Heart right ventricle (tissue), 16 donors: ENCODE measurements at regions not wholly inside any gene's neighbourhood (a gene's known extent, or its start where the extent isn't known, plus 50 kb on each side); places are given as distances from the start of the nearest gene placed in this dataset.

Experiments
- ATAC-seq, 8 donors: fragments of 200-7000 bp; cut with Tn5 transposase; one replicate each; pipeline ENCODE4 v1.9.1; 2020; ENCODE audit warnings: mild to moderate bottlenecking in 8 of 8, moderate library complexity in 8 of 8, moderate number of reproducible peaks in 1 of 8
- DNase-seq, 2 donors: peaks; one replicate each; pipeline ENCODE4 v3.0.0-alpha.2; 2020
- H3K27ac ChIP-seq, 10 donors: fragments of 200-600 bp; sonication (generic) in 2 of 10; one replicate each; pipeline versions ENCODE4 v1.5.0 to v1.8.0; 2020 to 2022; ENCODE audit warnings: mild to moderate bottlenecking in 3 of 10
- H3K27me3 ChIP-seq, 7 donors: fragments of 200-600 bp; one replicate each; pipeline ENCODE4 v1.8.0; 2021 to 2022; ENCODE audit warnings: mild to moderate bottlenecking in 2 of 7
- H3K36me3 ChIP-seq, 9 donors: fragments of 200-600 bp; sonication (generic) in 1 of 9; one replicate each; pipeline versions ENCODE4 v1.5.0 to v1.8.0; 2020 to 2022; ENCODE audit warnings: mild to moderate bottlenecking in 2 of 9
- H3K4me1 ChIP-seq, 9 donors: fragments of 200-600 bp; sonication (generic) in 1 of 9; one replicate each; pipeline versions ENCODE4 v1.5.0 to v1.8.0; 2020 to 2022; ENCODE audit warnings: mild to moderate bottlenecking in 4 of 9
- H3K4me3 ChIP-seq, 10 donors: fragments of 200-600 bp; sonication (generic) in 2 of 10; one replicate each; pipeline versions ENCODE4 v1.5.0 to v1.8.0; 2020 to 2022; ENCODE audit warnings: mild to moderate bottlenecking in 7 of 10, moderate library complexity in 2 of 10
- H3K9me3 ChIP-seq, 11 donors: fragments of 200-600 bp in 10 of 11; sonication (generic) in 2 of 11; one replicate each; pipeline versions ENCODE4 v1.5.0 to v1.8.0; 2013 to 2022; ENCODE audit warnings: mild to moderate bottlenecking in 2 of 11, control low read depth in 1 of 11, moderate library complexity in 1 of 11
- CTCF ChIP-seq, 9 donors: fragments of 200-600 bp; sonication (generic) in 2 of 9; IDR thresholded peaks; one replicate each; pipeline versions ENCODE4 v1.5.0 to v1.8.0; 2021 to 2022; ENCODE audit warnings: antibody characterized with exemption in 9 of 9, mild to moderate bottlenecking in 5 of 9, moderate library complexity in 1 of 9
- WGBS, 2 donors: extraction: QIAGEN DNeasy Blood & Tissue Kit; methylation state at CpG; one replicate each; pipeline ENCODE4 v1.1.7; 2013; ENCODE audit warnings: inconsistent platforms in 1 of 2; 5-methylcytosine and 5-hydroxymethylcytosine counted together
- intact Hi-C, 10 donors: fragments of 100-400 bp; cut with DNase I; formaldehyde crosslinking; loops; one replicate each; pipeline versions ENCODE4 v1.11.1 to v1.14.2; 2022
- donor health status: Arrhythmogenic right ventricular cardiomyopathy.
- donor health status: ischemic (EF 13 %, LVEDD 7.1; RV severe dilation, severe dysfunction).
- donor health status: healthy with polysubstance abuse.
- donor health status: DM: no; HTN: yes; CAD: no.
- donor health status: DM: no; HTN: no; CAD: no.
- donor health status: ischemic (EF 25% LVEDD 6.9; RV normal size, moderate dysfunction).
- donor health status: ischemic (EF 25% LVEDD 5.7; RV mildly dilated, moderate dysfunction).
- donor health status: healthy.
- donor health status: DM: yes; HTN: yes; CAD: no.
- donor health status: Ischemic cardiomyopathy.
- donor health status: ischemic (EF 35%, LVEDD 5.7; RV mildly dilated, moderate dysfunction).
- donor health status: nonischemic (EF 11% LVEDD 7.7; RV severe dilation, severe dysfunction).
- donor health status: DM: yes; HTN: yes; CAD: no.
- donor health status: PGD.
- donor health status: ischemic (EF 29% LVEDD 5.4; RV normal size, mild dysfunction).
- donor health status: nonischemic (EF 23%, LVEDD 6.1; RV moderate dilation, normal function).

DNA sequence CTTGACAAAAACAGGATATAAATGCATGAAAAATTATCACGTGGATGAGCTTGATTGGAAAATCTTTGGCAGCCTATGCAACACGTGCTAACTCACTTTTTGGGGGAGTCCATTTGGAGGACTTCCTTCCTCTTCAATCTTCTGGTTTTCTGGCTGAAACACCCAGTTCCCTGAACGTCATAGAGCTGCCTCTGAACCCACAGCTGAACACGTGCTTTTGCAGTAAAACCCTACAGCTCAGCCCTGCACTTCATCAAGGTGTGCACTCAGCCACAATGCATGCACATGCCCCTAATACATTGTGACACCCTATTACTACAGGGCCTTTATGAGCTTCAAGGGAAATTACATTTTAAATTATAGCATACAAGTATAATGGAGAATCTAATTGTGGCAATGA lies 808.7 kb upstream of the AUTS2 start:
- no peak for ATAC-seq
- WGBS, 2 donors, result 31 to 55% methylated on average over 4 of the region's 4 CpGs
- no peak for TF ChIP-seq CTCF (IDR thresholded peaks at IDR 0.05)

DNA sequence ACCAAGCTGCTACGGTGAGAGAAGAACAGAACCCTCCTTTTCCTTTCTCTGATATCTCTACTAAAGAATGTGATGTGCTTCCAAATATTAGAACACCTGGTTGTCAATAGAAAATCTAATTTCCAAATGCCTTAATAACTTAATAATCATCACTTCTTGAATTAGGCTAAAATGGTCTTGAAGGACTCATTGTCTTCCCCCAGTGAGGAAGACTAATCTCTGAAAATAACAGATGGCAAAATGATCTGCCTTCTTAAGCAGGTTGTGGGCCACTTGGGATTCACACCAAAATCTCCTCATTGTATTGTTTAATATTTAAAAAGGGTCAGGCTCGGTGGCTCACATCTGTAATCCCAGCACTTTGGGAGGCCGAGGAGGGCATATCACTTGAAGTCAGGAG lies 805.9 kb upstream of the AUTS2 start:
- DNase-seq (no peak), ATAC-seq (no peak)
- H3K27me3 ChIP-seq, result no peaks in the 10 kb centered on the region
- intact Hi-C loops, result no loop called here
- 39 to 65% methylated on average over 3 of the region's 3 CpGs for WGBS, 2 donors
- no peaks in the 10 kb centered on the region for H3K36me3 ChIP-seq
- no peak for TF ChIP-seq CTCF (IDR thresholded peaks at IDR 0.05)
- H3K4me3 ChIP-seq, result no peak overlapping the region
- peaks cover 0 to 11% (median 0%) of the 10 kb centered on the region in 11 donors for H3K9me3 ChIP-seq
- H3K27ac ChIP-seq, result no peak overlapping the region
- no peaks in the 10 kb centered on the region for H3K4me1 ChIP-seq

More for the DNA sequence above, 808.7 kb upstream of the AUTS2 start:
- Histone ChIP-seq H3K27me3 (no peaks in the 10 kb centered on the region), H3K36me3 (no peaks in the 10 kb centered on the region), H3K27ac (no peak overlapping the region), H3K4me3 (no peak overlapping the region), H3K4me1 (no peaks in the 10 kb centered on the region), H3K9me3 (peaks cover 0 to 11% (median 0%) of the 10 kb centered on the region in 11 donors)
- intact Hi-C loops, result no loop called here
- no peak for DNase-seq

- TF ChIP-seq CTCF (IDR thresholded peaks at IDR 0.05), result no peak
- intact Hi-C loops, result no loop called here
- Histone ChIP-seq H3K27me3 (no peaks in the 10 kb centered on the region), H3K4me3 (no peak overlapping the region), H3K36me3 (no peaks in the 10 kb centered on the region), H3K4me1 (no peaks in the 10 kb centered on the region), H3K9me3 (peaks cover 0 to 11% (median 0%) of the 10 kb centered on the region in 11 donors), H3K27ac (no peak overlapping the region)
- DNase-seq, result no peak
- no peak for ATAC-seq
- 97 to 100% methylated on average over 1 of the region's 1 CpG for WGBS, 2 donors
Observed at GRCh38 chr7:68793513-68793912, 804.8 kb upstream of the AUTS2 start.

DNA sequence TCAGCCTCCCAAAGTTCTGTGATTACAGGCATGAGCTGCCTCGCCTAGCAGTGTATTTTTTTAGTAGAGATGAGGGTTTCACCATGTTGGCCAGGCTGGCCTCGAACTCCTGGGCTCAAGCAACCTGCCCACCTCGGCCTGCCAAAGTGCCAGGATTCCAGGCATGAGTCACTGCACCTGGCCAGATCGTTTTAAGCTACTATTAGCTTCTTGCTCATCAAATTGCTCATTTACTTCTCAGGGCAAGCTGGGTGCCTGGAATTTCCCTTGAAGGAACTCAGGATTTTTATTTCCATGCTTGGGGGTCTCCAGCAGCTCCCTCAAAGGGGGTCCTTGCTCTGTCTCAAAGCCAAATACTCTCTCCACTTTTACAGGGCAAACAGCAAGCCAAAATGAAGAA lies 798.0 kb upstream of the AUTS2 start:
- intact Hi-C loops, result no loop called here
- Histone ChIP-seq H3K27ac (no peak overlapping the region), H3K4me1 (no peaks in the 10 kb centered on the region), H3K27me3 (no peaks in the 10 kb centered on the region), H3K9me3 (peaks cover 0 to 3% (median 0%) of the 10 kb centered on the region in 11 donors), H3K4me3 (no peak overlapping the region), H3K36me3 (no peaks in the 10 kb centered on the region)
- no peak for ATAC-seq
- DNase-seq, result no peak
- no peak for TF ChIP-seq CTCF (IDR thresholded peaks at IDR 0.05)
- 73 to 82% methylated on average over 4 of the region's 4 CpGs for WGBS, 2 donors
